Ovary (tissue), 7 donors: ENCODE measurements at regions not wholly inside any gene's neighbourhood (a gene's known extent, or its start where the extent isn't known, plus 50 kb on each side); places are given as distances from the start of the nearest gene placed in this dataset.

Experiments used
- DNase-seq, 5 donors: peaks; one replicate each; pipeline ENCODE4 v3.0.0-alpha.2; 2019 to 2020
- H3K27ac ChIP-seq, 2 donors: fragments of 200-600 bp; one replicate each; pipeline versions ENCODE4 v1.5.1 to v1.8.0; 2019 to 2022
- H3K27me3 ChIP-seq: fragments of 200-600 bp; one replicate; pipeline ENCODE4 v1.8.0; 2022
- H3K36me3 ChIP-seq: fragments of 200-600 bp; sonication (generic); one replicate; pipeline ENCODE4 v1.5.1; 2019
- H3K4me1 ChIP-seq: one replicate; pipeline ENCODE4 v1.8.1; 2013; ENCODE audit warnings: mild to moderate bottlenecking, moderate library complexity; ENCODE audit not compliant: insufficient read depth
- H3K4me3 ChIP-seq: fragments of 200-600 bp; sonication (generic); one replicate; pipeline ENCODE4 v1.5.1; 2017
- H3K9me3 ChIP-seq, 2 donors: fragments of 200-600 bp in 1 of 2; sonication (generic) in 1 of 2; one replicate each; pipeline versions ENCODE4 v1.5.1 to v1.8.1; 2013 to 2019; ENCODE audit warnings: mild to moderate bottlenecking in 1 of 2, moderate library complexity in 1 of 2
- EP300 ChIP-seq: sonication (generic); formaldehyde crosslinking; IDR thresholded peaks from one replicate; pipeline ENCODE4 v1.6.1; 2017; ENCODE audit warnings: antibody characterized with exemption
- POLR2A ChIP-seq: fragments of 450-650 bp; IDR thresholded peaks from one replicate; pipeline ENCODE4 v1.6.1; 2017; ENCODE audit warnings: antibody characterized with exemption, mild to moderate bottlenecking, moderate library complexity
- WGBS, 3 donors: extraction: QIAGEN DNeasy Blood & Tissue Kit in 1 of 3; methylation state at CpG; one replicate each; pipeline versions ENCODE4 v1.1.5 to v1.1.7; 2013 to 2017; 5-methylcytosine and 5-hydroxymethylcytosine counted together
- intact Hi-C, 4 donors: fragments of 100-400 bp; cut with DNase I; formaldehyde crosslinking; loops; one replicate each; pipeline versions ENCODE4 v1.11.0 to v1.15.1; 2022 to 2023
- TF ChIP-seq, protein P1 (sequence below), 3 donors: fragments of 450-650 bp in 2 of 3; fragments of 200-600 bp in 1 of 3; IDR thresholded peaks; one replicate each; pipeline versions ENCODE4 v1.5.1 to v1.8.0; 2016 to 2022; ENCODE audit warnings: antibody characterized with exemption in 3 of 3, mild to moderate bottlenecking in 1 of 3
- donor health status: DM: no; HTN: no; CAD: no; lungs with moderate emphysema.
- donor health status: DM: no; HTN: no; CAD: no.
- donor health status: Bipolar disorder and iron deficiency.
- donor health status: DM: no; HTN: no; CAD: no.
- donor health status: DM: yes; HTN: yes; CAD: no.

DNA sequence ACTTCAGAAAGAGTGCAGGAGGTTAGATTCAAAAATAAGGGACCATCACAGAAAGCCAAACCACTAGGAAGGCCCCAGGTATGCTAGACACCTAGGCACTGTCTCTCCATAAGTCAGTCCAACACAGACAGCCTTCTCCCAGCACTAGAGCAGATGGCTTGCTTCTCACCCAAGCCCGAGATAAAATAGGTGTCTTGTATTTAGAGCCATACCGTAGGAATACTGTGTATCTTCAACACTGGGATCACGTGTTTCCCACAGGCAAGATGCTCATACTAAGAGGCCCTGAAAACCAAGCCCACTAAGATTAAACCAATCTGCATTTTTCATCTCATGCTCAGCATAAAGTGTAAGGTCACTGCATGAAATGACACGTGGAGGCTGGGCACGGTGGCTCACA is 223.3 kb upstream of the KAZN start:
- Histone ChIP-seq H3K27ac (no peak overlapping the region), H3K36me3 (no peaks in the 10 kb centered on the region), H3K4me1 (no peaks in the 10 kb centered on the region), H3K27me3 (no peaks in the 10 kb centered on the region), H3K9me3 (peaks cover 0 to 6% of the 10 kb centered on the region in 2 donors), H3K4me3 (no peak overlapping the region)
- no peak for DNase-seq
- intact Hi-C loops, result no loop called here
- 89 to 96% (median 92%) methylated on average over 5 of the region's 5 CpGs for WGBS, 3 donors
- TF ChIP-seq EP300, result no peak

DNA sequence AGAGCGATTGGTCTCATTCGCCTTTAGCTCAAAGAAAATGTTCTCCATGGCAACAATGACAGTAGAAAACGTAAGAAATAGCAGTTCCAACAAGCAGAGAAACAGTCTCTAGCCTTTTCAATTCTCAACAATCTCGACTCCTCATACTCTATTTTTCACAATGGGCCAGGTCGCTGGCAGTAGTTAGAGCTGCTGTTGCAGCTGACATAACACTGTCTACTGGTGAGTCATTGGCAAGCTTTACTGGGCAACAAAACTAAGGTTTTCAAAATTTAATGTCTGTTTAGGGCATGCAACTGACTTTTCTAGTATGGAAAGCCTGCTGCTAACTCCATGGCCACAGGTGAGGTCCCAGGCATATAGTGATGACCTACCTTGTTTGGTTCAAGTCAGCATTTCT is 221.1 kb upstream of the KAZN start:
- TF ChIP-seq EP300 (no peak), POLR2A (no peak)
- TF ChIP-seq, protein P1, sequence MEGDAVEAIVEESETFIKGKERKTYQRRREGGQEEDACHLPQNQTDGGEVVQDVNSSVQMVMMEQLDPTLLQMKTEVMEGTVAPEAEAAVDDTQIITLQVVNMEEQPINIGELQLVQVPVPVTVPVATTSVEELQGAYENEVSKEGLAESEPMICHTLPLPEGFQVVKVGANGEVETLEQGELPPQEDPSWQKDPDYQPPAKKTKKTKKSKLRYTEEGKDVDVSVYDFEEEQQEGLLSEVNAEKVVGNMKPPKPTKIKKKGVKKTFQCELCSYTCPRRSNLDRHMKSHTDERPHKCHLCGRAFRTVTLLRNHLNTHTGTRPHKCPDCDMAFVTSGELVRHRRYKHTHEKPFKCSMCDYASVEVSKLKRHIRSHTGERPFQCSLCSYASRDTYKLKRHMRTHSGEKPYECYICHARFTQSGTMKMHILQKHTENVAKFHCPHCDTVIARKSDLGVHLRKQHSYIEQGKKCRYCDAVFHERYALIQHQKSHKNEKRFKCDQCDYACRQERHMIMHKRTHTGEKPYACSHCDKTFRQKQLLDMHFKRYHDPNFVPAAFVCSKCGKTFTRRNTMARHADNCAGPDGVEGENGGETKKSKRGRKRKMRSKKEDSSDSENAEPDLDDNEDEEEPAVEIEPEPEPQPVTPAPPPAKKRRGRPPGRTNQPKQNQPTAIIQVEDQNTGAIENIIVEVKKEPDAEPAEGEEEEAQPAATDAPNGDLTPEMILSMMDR (IDR thresholded peaks at IDR 0.05), result no peak
- intact Hi-C loops, result no loop called here
- Histone ChIP-seq H3K36me3 (no peaks in the 10 kb centered on the region), H3K9me3 (peaks cover 0 to 6% of the 10 kb centered on the region in 2 donors), H3K27me3 (no peaks in the 10 kb centered on the region), H3K4me1 (no peaks in the 10 kb centered on the region), H3K4me3 (no peak overlapping the region), H3K27ac (no peak overlapping the region)
- DNase-seq, result no peak
- whole genome bisulfite sequencing, 3 donors, result 86 to 88% (median 86%) methylated on average over 5 of the region's 5 CpGs

DNA sequence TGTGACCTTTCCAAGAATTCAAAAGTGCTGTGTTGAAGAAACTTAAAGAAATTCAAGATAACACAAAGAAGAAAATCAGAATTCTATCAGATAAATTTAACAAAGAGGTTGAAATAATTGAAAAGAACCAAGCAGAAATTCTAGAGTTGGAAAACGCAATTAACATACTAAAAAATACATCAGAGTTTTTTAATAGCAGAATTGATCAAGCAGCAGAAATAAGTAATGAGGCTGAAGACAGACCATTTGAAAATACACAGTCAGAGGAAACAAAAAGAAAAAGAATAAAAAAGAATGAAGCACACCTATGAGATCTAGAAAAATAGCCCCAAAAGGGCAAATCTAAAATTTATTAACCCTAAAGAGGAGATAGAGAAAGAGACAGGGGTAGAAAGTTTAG is 218.1 kb upstream of the KAZN start:
- TF ChIP-seq, protein P1 (IDR thresholded peaks at IDR 0.05), result no peak
- TF ChIP-seq POLR2A (no peak), EP300 (no peak)
- peaks cover 0 to 6% of the 10 kb centered on the region in 2 donors for H3K9me3 ChIP-seq
- H3K4me3 ChIP-seq, result no peak overlapping the region
- no peak for DNase-seq
- H3K27ac ChIP-seq, result no peak overlapping the region
- H3K36me3 ChIP-seq, result no peaks in the 10 kb centered on the region
- no peaks in the 10 kb centered on the region for H3K27me3 ChIP-seq
- 53 to 94% (median 88%) methylated on average over 1 of the region's 1 CpG for WGBS, 3 donors
- no peaks in the 10 kb centered on the region for H3K4me1 ChIP-seq
- intact Hi-C loops, result no loop called here

DNA sequence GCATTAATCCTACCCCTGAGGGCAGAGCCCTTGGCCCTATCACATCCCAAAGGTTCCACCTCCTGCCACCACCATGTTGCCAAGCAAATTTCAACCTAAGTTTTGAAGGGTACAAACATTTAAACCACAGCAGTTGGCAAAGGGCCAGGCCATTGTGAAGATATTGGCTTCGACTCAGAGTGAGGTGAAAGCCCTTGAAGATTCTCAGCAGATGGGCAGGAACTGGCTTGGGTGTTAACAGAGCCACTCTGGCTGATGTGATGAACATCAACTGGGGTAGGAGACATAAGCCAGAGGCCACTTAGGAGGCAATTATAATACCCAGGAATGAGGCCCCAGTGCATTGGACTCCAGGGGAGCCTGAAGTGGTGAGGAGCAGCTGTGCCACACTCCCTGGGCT is 207.7 kb upstream of the KAZN start:
- Histone ChIP-seq H3K27me3 (no peaks in the 10 kb centered on the region), H3K27ac (no peak overlapping the region), H3K4me1 (no peaks in the 10 kb centered on the region), H3K4me3 (no peak overlapping the region), H3K9me3 (no peaks in the 10 kb centered on the region), H3K36me3 (no peaks in the 10 kb centered on the region)
- no peak for DNase-seq
- TF ChIP-seq POLR2A (no peak), EP300 (no peak)
- TF ChIP-seq, protein P1 (IDR thresholded peaks at IDR 0.05), result no peak
- WGBS, 3 donors, result 19 to 44% (median 33%) methylated on average over 1 of the region's 1 CpG
- intact Hi-C loops, result no loop called here

DNA sequence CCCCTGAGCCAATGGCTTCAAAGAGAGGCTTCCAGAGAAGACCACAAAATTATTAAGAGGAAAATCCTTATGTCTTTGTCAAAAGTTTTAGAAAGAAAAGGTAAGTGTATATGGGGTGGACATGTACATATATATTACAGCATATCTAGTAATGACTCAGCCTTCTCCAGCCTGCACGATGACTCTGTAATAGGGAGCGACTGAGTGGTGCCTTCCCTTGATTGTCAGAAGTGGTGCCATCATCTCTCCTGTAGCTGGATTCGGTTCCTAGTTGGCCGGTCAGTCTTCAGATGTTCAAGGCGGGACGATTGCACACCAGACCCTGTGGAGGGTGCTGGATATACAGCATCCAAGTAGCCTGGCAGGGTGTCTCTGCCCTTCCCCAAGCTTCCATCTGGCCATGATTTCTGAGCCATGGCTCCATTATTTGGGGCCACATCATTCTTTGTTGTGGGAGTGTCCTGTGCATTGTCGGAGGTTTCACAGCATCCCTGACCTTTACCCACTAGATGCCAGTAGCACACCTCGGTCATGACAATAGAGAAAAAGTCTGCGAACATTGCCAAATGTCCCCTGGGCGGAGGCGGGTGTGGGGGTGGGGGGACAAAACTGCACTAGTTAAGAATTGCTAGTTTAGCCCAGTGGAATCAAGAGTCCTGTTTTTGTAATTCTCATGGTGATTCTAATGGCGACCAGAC is 206.2 kb upstream of the KAZN start:
- H3K36me3 ChIP-seq, result no peaks in the 10 kb centered on the region
- no peaks in the 10 kb centered on the region for H3K27me3 ChIP-seq
- no peaks in the 10 kb centered on the region for H3K4me1 ChIP-seq
- no peak for DNase-seq
- TF ChIP-seq, protein P1 (IDR thresholded peaks at IDR 0.05), result no peak
- no peak overlapping the region for H3K27ac ChIP-seq
- H3K4me3 ChIP-seq, result no peak overlapping the region
- no peaks in the 10 kb centered on the region for H3K9me3 ChIP-seq
- WGBS, 3 donors, result 75 to 80% (median 78%) methylated on average over 12 of the region's 12 CpGs
- intact Hi-C loops, result no loop called here
